C4-2B (cell line): ENCODE measurements at regions not wholly inside any gene's neighbourhood (a gene's known extent, or its start where the extent isn't known, plus 50 kb on each side); places are given as distances from the start of the nearest gene placed in this dataset.

Source experiments
- ZFX ChIP-seq: fragments of 450-650 bp; IDR thresholded peaks from 2 replicates; pipeline ENCODE4 v1.6.1; 2017
- TF ChIP-seq, protein P1 (sequence below): fragments of 450-650 bp; conservative IDR thresholded peaks from 2 replicates; pipeline ENCODE4 v1.5.1; 2017; ENCODE audit warnings: mild to moderate bottlenecking

DNA sequence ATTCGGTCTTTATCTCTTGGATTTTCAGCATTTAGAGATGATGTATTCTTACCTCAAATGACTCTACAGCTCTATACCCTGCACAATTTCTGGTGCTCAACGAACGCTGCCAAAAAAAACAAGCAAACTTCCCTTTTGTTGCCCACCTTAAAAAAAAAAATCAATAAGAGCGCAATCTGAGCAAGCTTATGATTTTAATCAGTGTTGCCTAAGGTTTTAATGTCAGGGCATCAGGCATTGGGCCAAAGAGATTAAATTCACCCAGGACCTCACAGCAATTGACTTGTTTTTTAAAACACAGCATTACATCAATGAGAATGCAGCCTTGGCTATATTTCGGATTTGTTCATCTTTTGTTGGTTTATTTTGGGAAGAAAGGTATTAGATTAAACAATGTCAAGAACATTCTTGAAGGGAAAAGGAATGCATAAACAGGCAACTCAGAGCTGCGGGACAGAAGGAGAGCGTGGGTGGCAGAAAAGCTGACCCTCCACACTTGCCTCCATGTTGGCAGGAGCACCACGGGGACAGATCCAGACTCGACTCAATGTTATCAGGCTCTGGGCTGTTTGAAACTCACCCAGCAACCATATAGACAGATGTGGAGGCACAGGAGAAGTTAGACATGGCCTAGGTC is 127.5 kb upstream of the DAPK1 start:
- TF ChIP-seq, protein P1, sequence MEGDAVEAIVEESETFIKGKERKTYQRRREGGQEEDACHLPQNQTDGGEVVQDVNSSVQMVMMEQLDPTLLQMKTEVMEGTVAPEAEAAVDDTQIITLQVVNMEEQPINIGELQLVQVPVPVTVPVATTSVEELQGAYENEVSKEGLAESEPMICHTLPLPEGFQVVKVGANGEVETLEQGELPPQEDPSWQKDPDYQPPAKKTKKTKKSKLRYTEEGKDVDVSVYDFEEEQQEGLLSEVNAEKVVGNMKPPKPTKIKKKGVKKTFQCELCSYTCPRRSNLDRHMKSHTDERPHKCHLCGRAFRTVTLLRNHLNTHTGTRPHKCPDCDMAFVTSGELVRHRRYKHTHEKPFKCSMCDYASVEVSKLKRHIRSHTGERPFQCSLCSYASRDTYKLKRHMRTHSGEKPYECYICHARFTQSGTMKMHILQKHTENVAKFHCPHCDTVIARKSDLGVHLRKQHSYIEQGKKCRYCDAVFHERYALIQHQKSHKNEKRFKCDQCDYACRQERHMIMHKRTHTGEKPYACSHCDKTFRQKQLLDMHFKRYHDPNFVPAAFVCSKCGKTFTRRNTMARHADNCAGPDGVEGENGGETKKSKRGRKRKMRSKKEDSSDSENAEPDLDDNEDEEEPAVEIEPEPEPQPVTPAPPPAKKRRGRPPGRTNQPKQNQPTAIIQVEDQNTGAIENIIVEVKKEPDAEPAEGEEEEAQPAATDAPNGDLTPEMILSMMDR, result no peak
- TF ChIP-seq ZFX, result no peak
